ENCODE measurements at regions not wholly inside any gene's neighbourhood (a gene's known extent, or its start where the extent isn't known, plus 50 kb on each side); places are given as distances from the start of the nearest gene placed in this dataset.
"Not testable (repeated sequence)": the region's sequence is repeated elsewhere in the genome, so short reads cannot be mapped to it uniquely, and the experiment has no call there.

DNA sequence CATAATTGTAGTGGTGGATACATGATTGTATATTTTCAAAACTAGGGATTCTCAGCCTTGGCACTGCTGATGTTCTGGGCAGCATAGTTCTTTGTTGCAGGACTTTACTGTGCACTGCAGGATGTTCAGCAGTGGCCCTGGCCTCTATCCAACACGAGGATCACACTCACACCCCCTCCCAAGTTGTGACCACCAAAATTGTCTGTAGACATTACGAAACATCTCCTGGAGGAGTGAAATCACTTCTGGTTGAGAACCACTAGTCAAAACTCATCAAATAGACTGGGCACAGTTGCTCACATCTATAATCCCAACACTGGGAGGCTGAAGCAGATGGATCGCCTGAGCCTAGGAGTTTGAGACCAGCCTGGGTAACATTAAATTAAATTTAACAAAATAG is 123.1 kb upstream of the CDYL start:
- DNase-seq: no peak

DNA sequence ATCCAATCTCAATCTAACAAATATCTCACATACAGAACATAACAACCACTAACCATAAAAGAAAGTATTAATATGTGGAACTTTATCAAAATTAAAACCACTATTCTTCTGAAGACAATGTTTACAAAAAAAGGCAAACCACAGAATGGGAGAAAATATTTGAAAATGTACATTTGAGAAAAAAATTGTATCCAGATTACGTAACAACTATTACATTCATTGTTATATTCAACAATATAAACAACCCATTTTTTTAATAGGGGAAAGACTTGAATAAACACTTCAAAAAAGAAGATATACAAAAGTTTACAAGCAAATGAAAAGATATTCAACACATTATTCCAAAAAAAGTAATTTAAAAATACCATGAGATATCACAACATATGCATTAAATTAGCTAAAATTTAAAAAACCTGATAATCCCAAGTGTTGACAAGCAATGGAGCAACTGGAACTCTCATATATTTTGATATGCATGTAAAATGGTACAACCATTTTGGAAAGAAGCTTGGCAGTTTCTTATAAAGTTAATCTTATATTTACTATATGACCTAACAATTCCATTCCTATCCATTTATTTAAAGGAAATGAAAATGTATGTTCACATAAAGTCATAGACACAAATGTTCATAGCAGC is 124.3 kb upstream of the CDYL start:
- DNase-seq: no peak

DNA sequence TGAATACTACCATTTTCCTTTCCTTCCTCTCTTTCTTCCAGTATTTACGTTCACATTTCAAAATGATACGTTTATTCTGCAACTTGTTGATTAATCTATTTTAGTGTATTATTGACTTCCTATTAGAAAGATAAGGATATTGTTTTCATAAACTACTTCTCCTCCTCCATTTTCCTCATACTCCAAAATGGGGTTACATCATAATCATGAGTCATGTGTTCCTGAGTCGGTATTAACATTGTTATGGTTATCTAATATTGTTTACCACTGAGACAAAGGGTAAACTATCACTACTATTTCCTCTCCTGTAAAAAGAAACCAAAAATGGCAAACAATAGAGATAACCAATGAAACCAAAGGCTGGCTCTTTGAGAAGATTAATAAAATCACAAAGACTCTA is 126.5 kb upstream of the CDYL start:
- DNase-seq: no peak

DNA sequence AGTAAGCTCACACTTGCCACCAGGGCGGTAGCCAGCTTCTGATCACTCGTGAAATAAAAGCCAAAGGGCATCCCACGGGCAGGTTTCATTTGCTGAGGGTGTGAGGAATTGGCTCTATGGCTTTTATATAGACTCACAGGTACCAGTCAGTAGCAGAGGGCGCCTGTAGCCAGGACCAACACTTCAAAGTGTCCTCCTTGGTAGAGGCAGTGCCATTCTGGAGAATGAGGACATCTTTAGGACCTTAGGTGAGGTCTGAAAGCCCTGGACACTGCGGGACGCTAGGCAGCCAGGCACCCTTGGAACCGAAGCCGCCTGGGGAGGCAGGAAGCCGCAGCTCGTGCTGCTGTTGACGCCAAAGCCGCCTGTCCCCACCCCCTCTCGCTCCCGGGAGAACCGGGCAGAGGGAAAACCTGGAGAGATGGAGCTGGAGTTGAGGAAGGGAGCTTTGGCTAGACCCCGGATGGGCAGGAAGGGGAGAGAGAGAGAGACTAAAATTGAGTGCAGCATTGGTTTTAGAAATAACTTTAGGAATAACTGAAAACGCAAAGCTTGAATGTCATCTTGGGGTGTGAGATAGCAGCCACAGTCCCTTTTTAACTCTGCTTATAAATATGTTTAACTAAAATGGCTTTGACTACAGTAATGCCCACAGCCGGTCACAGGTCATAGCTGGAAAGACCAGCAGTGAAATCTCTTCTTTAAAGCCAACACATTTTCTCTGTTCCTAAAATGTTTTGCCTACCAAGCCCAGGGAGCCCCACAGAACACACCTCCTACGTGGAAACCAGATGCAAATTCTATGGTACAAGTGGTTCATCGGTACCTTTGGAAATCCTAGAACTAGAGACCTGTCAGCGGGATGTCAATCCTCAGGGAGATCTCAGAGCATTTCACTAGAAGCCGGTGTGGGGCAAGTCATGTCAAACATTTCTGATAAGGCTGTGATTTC is 128.5 kb upstream of the CDYL start:
- DNase-seq: no peak

DNA sequence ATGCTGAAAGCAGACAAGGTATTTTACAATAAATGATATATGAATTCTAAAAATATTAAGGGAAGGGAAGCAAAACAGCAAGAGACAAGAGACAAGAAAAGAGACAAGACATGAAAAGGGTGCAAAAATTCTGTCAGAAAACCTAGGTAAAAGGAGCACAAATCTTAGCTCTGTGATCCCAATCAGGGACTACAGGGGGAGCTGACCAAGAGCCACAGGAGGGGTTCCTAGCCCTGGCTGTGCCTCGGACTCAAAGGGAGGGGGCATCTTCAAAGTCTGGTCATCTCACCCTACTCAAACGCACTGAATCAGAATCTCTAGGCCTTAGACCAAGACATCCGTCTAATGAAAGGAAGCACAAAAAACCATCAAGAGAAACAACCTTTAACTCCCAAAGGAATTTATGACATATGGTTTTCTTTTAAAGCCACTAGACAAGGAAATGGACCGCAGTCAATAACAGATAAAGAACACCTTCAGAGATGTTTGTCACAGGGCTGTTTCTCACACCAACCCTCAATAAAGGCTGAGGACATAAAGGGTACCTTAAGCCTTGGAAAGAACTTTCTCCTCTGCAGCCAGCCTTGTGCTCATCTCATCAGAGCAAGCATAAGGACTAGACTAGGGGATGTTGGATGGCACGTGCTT is 130.4 kb upstream of the CDYL start:
- no peak for DNase-seq

DNA sequence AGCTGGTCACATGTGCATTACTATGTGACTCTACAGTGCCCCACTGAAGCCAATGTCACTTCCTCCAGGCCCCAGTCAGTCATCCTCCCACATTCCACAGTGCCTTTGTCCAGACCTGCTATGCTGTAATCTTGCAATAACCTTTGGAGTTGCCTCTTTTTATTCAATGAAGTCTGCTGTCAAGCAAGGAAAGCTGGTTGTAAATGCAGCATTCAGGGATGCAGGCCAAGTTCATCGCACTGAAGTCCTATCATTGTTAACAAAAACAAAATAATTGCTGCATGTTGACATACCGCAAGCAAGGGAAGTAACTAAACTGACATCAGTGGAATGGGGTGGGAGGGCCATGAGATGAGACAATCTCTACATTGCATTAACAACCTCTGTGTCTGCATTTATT is 131.2 kb upstream of the CDYL start:
- DNase-seq: no peak

DNA sequence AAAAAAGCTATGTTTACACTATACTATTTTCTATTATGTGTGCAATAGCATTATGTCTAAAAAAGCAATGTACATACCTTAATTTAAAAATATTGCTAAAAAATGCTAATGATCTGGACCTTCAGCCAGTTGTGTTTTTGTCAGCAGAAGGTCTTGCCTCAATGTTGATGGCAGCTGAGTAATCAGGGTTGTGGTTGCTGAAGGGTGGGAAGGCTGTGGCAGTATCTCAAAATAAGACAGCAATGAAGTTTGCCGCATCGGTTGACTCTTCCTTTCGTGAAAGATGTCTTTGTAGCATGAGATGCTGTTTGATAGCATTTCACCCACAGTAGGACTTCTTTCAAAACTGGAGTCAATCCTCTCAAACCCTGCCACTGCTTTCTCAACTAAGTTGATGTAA is 134.7 kb upstream of the CDYL start:
- DNase-seq: no peak

DNA sequence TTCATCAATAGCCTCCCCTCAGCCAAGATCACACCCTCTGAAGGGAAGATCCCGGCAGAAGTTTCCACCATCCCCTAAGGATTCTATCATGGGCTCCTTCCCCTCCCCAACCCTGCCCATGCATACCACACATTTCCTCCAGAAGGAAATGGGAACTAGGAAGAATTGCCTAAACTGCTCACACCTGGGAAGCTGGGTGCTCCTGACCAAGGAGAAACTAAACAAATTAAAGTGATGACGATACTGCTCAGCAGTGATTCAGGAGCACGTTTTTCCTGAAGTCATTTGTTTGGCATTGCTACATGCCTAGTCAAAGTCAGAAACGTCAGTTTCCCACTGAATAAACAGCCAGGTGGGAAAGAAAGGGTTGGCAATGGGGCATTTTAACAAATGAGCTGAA is 136.1 kb upstream of the CDYL start:
- no peak for DNase-seq

DNA sequence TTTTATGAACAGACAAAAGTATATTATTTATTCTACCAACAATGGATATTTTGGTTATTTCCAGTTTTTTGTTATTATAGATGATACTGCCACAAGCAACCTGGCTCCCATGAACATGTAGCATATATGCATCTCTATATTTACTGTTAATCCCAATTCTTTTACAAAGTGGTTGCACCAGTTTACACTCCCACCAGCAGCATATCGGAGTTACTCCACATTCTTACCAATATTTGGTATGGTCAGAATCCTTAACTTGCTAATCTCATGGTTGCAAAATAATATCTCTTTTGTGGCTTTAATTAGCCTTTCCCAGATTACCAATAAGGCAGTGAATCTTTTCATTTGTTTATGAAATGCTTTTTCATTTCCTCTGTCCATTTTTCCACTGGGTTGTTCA is 137.6 kb upstream of the CDYL start:
- no peak for DNase-seq

DNA sequence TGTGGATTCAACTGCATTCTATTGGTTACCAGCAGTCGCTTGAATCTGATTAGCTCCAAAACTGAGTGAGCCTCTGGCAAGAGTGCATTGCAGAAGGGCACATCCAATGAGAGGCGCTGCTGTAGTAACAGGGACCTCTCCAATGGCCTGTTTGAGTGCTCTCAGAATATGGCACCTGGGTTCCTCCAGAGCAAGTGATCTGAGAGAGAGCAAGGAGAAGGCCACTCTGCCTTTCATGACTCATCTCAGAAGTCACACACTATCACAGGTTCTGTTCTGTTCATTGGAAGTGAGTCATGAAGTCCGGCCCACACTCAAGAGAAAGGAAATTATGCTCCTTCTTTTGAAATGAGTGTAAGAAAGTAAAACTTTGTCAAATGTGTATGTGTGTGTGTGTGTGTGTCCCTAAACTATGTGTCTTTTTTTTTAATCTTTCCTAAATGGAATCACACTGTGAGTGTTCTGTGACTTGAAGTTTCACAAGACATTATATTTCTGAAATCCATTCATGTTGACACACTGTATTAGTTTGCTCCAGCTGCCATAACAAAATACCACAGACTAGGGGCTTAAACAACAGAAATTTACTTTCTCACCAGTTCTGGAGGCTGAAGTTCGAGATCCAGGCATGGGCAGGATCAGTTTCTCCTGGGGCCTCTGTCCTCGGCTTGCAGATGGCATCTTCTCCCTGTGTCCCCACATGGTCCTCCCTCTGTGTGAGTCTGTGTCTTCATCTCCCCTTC is 138.3 kb upstream of the CDYL start:
- no peak for DNase-seq

DNA sequence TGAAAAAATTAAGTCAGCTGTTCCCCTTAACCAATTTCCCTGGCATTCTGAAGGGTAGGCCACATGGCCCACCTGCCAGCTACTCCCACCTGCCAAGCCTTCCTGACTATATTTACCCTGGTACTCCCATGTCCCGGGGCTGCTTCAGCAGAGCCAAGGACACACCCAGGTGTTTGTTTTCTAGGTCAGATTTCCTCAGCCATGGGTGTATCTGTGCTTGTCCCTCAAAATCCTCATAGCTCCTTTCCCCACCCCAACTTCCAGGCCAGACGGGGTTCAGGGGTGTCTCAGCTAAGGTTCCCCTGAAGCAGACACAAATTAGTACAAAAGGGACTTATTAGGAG is 139.4 kb upstream of the CDYL start:
- DNase-seq: no peak

DNA sequence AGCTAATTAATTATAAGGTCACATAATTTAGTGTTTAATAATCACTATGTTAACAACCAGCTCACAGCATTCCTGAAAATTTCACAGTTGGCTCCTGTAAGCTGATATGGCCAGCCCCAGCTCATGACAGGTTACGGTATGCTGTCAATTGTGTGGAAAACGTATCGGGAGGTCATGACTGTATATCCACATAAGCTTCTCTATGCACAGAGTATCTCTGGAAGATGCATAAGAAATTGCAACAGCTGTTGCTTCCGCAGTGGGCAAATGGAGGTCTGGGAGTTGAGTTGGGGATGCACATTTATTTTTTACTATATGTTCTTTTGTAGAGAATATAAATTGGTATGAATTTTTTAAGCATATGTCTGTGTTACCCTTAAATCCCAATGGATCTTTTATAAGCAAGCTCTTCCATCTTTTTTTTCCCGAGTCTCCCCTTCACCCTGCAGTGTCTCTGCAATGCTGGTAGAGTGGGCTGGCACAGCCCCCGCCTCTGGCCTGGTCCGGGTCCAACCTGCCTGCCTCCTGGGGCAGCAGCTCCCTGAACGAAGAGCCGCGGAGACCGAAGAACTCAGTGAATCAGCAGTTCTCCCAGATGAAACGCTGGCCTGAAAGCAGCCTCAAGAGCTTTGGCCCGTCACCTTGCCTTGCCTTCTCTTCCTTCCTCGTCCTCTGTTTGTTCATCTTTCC is 139.9 kb upstream of the CDYL start:
- DNase-seq: no peak

DNA sequence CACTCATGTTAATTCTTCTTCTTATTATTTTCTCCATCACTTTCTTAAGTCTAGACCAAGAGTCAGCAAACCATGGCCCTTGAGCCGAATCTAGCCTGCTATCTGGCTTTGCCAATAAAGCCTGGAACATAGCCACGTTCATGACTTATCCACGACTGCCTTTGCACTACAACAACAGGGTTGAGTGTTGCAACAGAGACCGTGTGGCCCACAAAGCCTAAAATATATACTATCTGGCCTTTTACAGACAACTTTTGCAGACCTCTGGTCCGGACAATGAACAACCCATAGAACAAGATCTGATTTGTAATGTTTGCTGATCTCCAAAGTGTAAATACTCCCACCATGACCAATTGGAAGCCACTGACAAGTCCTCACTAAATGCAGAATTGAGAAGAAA is 140.5 kb upstream of the CDYL start:
- DNase-seq: no peak

DNA sequence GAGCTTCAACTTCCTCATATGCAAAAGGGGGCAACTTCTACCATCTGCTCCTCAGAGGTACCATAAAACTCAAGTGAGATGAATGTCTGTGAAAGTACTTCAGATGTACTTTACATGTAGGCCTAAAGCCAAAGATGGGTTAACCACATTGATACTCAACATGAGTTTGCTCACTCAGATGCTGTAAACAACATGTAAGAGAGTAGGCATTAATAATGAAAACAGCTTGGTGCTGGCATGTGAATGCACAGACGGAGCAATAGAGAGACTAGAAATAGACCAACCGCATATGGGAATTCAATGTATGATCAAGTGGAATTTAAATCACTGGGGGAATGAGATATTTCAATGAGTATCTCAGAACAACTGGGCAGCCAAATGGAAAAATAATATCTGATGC is 143.8 kb upstream of the CDYL start:
- DNase-seq: no peak

DNA sequence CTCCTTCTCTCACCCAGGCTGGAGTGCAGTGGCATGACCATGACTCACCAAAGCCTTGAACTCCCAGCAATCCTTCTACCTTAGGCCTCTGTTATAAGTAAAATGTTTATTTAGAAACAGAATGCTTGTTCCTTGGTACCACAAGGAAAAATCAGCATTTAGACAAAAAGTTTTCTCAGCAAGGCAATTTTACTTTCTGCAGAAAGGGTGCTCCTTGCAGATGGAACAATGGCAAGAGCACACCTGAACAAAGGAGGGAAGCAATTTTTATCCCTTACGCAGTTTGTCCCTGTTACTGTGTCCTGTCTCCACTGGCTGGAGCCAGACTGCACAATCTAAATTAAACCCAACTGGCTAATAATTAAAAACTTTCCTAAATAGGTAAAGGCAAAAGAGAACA is 146.4 kb upstream of the CDYL start:
- not testable (repeated sequence) for DNase-seq

DNA sequence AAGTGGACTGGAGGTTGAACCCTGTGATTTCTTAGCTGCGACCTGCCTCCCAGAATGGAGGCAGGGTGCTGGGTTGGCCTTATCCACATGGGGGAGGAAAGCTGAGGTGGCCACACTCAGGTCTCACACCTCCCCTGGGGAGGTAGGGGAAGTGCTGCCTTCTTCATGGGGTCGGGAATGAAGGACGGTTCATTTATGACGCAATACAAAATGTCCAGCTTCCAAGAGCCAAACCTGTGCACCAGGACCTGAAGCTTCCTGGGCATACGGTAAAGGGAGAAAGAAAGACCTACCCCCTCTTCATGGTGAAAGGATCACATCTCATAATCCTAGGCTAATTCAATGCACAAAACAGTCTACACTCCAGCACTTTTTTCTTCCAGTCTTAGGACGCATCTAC is 150.6 kb upstream of the CDYL start:
- DNase-seq: no peak

DNA sequence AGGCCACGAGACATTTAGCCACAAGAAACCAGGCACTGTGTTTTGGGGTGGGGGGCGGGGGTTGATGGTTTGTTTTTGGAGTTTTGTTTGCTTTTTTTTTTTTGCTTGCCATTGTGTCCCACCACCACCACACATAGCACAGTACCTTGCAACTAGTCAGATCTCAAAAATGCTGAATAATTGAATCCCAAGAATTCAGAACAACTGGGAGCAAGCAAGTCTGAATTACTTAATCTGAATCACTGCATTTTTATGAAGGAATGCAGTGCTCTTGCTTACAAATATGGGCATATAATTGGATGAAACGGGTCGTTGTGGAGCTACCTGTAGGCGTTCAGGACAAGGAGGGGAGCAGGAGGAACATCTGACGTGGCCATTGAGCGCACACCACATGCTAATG is 151.5 kb upstream of the CDYL start:
- no peak for DNase-seq

DNA sequence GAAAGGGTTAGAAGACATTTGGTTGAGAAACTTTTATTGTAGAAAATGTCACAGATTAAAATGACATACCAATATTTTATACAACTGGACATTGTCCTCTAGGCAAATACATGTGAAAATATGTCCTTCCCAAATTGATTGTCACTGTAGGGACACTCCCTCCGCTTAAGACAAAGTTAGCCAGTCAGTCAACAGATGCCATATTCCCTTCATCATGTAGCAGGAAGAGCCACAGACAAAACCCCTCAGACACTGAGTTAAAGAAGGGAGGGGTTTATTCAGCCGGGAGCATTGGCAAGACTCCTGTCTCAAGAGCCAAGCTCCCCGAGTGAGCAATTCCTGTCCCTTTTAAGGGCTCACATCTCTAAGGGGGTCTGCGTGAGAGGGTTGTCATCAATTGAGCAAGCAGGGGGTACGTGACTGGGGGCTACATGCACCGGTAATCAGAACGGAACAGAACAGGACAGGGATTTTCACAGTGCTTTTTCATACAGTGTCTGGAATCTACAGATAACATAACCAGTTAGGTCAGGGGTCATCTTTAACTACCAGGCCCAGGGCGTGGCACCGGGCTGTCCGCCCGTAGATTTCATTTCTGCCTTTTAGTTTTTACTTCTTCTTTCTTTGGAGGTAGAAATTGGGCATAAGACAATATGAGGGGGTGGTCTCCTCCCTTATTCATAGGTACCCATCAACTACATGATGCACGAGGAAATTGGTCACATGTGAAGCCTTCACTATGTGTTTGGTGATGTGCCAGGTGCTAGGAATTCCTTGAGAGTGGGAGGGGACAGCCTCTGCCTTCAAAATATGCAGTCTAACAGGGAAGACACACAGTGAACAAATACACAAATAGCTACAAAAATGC is 155.7 kb upstream of the CDYL start:
- DNase-seq: no peak

DNA sequence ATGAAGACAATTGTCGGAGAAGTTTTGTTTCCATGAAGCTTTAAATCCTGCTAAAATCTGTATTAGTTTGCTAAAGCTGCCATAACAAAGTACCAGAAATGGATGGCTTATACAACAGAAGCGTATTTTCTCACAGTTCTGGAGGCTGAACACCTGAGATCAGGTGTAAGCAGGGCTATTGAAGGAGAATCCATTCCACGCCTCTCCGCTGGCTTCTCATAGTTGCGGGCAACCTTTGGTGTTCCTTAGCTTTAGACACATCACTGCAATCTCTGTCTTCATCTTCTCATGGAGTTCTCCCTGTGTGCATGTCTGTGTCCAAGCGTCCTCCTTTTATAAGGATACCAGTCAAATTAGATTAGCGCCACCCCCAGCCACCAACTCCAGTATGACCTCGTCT is 159.9 kb upstream of the CDYL start:
- DNase-seq: no peak

DNA sequence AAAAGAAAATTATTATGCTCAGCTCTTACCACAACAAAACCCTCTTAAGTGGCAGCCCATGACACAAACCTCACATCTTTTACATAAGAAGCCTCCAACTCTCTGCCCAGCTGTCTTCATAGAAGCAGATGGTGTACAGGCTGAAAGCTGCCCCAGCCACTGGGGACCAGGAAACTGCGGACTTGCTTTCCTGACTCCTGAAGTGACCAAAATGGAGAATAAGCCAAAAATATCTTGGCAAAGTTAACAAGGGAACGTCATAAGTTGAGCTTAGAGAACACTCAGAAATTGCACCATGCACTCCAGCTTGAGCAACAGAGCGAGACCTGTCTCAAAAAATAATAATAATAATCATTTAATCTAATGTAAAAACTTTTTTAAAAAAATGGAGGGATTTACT is 160.3 kb upstream of the CDYL start:
- DNase-seq: no peak

DNA sequence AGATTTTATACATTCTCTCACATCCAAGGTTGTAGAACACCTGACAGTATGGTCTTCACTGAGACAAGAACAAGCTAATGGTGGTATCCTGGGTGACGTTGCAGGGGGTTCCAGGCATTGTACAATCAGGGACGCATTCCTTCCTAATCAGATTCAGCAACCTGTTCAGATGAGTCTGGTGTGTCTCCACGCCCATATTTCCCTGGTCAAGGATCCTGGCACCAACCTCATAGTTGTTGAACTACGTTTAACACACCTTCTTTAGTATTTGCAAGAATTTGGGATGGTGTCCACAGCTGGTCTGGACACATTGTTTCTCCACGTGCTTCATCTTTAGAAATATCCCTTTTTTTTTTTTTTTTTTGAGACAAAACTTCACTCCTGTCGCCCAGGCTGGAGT is 161.0 kb upstream of the CDYL start:
- no peak for DNase-seq

DNA sequence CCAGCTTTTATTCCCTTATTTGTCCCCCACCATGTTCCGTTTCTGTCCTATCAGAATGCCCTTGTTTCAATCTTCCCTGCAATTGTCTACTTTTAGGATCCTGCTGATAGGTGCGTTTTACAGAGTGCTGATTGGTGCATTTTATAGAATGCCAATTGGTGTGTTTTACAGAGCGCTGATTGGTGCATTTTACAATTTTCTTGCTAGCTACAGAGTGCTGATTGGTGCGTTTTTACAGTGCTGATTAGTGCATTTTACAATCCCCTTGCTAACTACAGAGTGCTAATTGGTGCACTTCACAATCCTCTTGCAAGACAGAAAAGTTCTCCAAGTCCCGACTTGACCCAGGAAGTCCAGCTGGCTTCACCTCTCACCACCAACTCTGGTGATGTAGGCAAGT is 161.6 kb upstream of the CDYL start:
- DNase-seq: no peak
